ENCODE measurements at regions not wholly inside any gene's neighbourhood (a gene's known extent, or its start where the extent isn't known, plus 50 kb on each side); places are given as distances from the start of the nearest gene placed in this dataset.

- H3K4me3 ChIP-seq (ENCODE audit: extremely low read depth in 1 of 4, insufficient read depth in 2 of 4, low read depth in 3 of 4, low read length in 4 of 4), result no peak overlapping the region
- H3K23me2 ChIP-seq (ENCODE audit: low read depth, low read length), result no peaks in the 10 kb centered on the region
- no peak overlapping the region for H4K91ac ChIP-seq (replicated peaks; ENCODE audit: insufficient read length, low read length)
- FAIRE-seq, result no peak
- no peak overlapping the region for H3K9ac ChIP-seq (replicated peaks in 1 of 4; ENCODE audit: extremely low read depth in 1 of 4, low read depth in 3 of 4, low read length in 3 of 4)
- H3K23ac ChIP-seq (ENCODE audit: insufficient read length), result no peak overlapping the region
- no peak overlapping the region for H2BK120ac ChIP-seq (replicated peaks; ENCODE audit: low read depth, low read length)
- no peaks in the 10 kb centered on the region for H3K36me3 ChIP-seq (ENCODE audit: control insufficient read depth in 2 of 4, insufficient read depth in 4 of 4, low read length in 3 of 4)
- H3K79me1 ChIP-seq (ENCODE audit: low read depth, low read length), result no peaks in the 10 kb centered on the region
- 95% methylated on average over 3 of the region's 3 CpGs; no CpG with 5 or more reads in 1 of the 2 experiments for WGBS, 2 experiments (ENCODE audit: extremely low coverage in 1 of 2, insufficient coverage in 1 of 2, insufficient read length in 1 of 2, insufficient replicate concordance in 2 of 2, low coverage in 1 of 2, low lambda C conversion rate in 2 of 2, missing lambda C conversion rate in 1 of 2)
- no peak overlapping the region for H2AFZ ChIP-seq (ENCODE audit: low read length)
- no peaks in the 10 kb centered on the region for H3K9me3 ChIP-seq (ENCODE audit: insufficient read depth in 2 of 2, low read depth in 1 of 2, low read length in 1 of 2)
- H3K56ac ChIP-seq (replicated peaks; ENCODE audit: insufficient read length, low read depth, low read length), result no peak overlapping the region
- H4K8ac ChIP-seq (ENCODE audit: extremely low read depth, insufficient read depth, low read length), result no peak overlapping the region
- no peak overlapping the region for H3K27ac ChIP-seq (ENCODE audit: low read depth, low read length)
- H3K14ac ChIP-seq (ENCODE audit: insufficient read length), result no peak overlapping the region
- no peak overlapping the region for H2BK15ac ChIP-seq (ENCODE audit: low read length)
- H3K27me3 ChIP-seq (replicated peaks in 1 of 4; ENCODE audit: control insufficient read depth in 3 of 4, extremely low read depth in 1 of 4, insufficient read depth in 3 of 4, low read length in 3 of 4), result no peaks in the 10 kb centered on the region
- H2BK5ac ChIP-seq (ENCODE audit: low read depth, low read length), result no peak overlapping the region
- no peaks in the 10 kb centered on the region for H3K4me1 ChIP-seq (replicated peaks in 1 of 4; ENCODE audit: control insufficient read depth in 3 of 4, insufficient read depth in 4 of 4, low read length in 3 of 4)
- no peak overlapping the region for H3K4me2 ChIP-seq (ENCODE audit: insufficient read depth in 1 of 2, low read depth in 2 of 2, low read length in 2 of 2)
- POLR2A ChIA-PET (ENCODE audit: partially characterized antibody), result no interaction called here
- DNase-seq (ENCODE audit: low read depth in 1 of 2, low spot score in 2 of 2), result no peak
- H4K5ac ChIP-seq (ENCODE audit: insufficient read length, low read depth, low read length), result no peak overlapping the region
- no peak overlapping the region for H3K18ac ChIP-seq (ENCODE audit: extremely low read depth, low read length)
- H3K79me2 ChIP-seq (ENCODE audit: control insufficient read depth in 1 of 2, insufficient read depth in 2 of 2, low read length in 2 of 2), result no peaks in the 10 kb centered on the region
- CTCF ChIA-PET (ENCODE audit: partially characterized antibody), result no interaction called here
- H2BK20ac ChIP-seq (ENCODE audit: low read length), result no peak overlapping the region
- no peak overlapping the region for H2AK5ac ChIP-seq (ENCODE audit: low read depth, low read length)
- H3K4ac ChIP-seq (replicated peaks; ENCODE audit: insufficient read length, low read depth, low read length), result no peak overlapping the region
- H2BK12ac ChIP-seq (ENCODE audit: low read depth, low read length), result no peak overlapping the region
- no peaks in the 10 kb centered on the region for H4K20me1 ChIP-seq (replicated peaks in 1 of 2; ENCODE audit: control insufficient read depth in 1 of 2, insufficient read depth in 2 of 2, low read length in 2 of 2)
- TF ChIP-seq CHD1 (IDR thresholded peaks at IDR 0.05; ENCODE audit: low read depth, low read length) (no peak), KDM1A (IDR thresholded peaks at IDR 0.05; ENCODE audit: borderline replicate concordance, low read length) (no peak), FOSL1 (IDR thresholded peaks at IDR 0.05; ENCODE audit: insufficient read depth, low read depth, low read length) (no peak)
Observed at GRCh38 chr5:82425591-82425990, 147.4 kb upstream of the RPS23 start.

Data from H1 (cell line).